NCI-H1436 (cell line): ENCODE measurements at regions not wholly inside any gene's neighbourhood (a gene's known extent, or its start where the extent isn't known, plus 50 kb on each side); places are given as distances from the start of the nearest gene placed in this dataset.

Source experiments
- DNase-seq: peaks from one replicate; lab custom pipeline; 2025; lab: John Stamatoyannopoulos, UW

- no peak for DNase-seq
These were observed 98.4 kb downstream of the ZFP36L2 start for GRCh38 chr2:43127941-43128558.

DNA sequence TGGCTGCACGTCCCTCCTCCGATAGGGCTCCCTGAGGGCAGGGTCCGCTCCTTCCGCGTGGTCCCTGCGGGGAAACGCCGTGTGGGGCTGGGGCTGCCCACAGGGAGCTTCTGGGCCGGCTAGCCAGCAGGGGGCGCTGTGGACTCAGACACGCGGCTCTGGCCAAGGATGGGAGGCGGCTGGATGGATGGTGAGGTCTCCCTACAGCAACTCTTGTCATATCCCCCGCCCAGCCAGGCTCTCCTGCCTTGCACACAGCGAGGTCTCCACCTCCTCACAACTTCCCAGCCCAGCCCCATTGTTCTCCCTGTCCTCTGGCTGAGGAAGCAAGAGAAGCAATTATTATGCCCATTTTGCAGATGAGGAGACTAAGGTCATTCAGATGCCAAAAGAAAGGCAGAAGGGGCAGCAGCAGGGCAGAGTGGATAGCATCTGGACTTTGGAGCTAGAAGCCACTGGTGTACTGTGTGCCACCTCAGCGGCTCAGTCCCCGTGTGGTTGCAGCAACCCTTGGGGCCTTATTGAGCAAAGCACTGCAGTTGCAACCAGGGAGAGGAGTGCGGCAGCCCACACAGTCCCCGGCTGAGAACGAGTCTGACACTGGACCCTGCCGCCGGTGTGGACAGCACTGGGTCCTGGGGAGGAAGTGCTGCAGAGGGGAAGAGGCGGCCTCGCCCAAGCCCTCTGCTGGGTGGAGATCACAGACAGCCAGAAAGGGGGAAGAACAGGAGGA lies 99.0 kb downstream of the ZFP36L2 start:
- peak; percentile 9 for DNase-seq

GRCh38 chr2:43126817-43127207 lies 99.6 kb downstream of the ZFP36L2 start:
- DNase-seq, result no peak

DNA sequence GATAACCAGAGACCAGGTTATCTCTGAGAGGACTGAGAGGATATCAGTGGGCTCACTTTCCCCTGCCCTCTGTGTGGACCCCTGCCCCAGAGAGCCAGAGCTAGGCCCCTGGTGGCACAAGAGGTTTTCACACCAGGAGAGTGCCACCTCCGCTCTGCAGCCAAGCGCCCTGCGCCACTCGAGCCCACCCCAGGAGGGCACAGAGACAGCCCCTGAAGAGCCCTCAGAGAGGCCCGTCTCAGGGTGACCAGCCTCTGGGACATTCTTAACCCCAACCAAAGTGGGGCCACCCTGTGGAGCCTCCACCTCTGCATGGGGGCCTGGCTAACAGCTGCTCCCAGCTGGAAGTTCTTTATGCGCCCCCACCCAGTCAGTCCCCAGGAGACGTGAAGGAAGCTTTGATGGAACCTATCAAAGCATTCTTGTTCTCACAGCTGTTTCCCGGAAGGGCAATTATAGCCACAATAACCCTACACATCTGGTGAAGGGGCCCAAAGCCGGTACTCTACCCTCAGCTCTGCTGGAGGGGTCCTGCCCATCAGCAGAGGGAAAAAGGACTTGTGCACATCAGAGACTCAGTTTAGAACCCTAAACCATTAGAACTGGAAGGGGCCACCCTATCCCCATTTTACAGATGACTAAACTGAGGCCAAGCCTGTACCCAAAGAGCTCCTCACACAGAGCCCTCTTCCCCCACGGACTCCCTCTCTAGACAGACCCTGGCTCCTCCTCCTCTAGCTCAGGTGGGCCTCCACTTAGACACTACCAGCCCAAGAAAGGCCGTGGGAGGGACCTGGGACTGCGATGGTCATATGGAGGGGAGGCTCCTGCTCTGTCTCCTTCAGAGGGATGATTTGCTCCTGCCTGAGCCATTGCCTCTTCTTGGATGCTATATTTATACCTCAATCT lies 101.1 kb downstream of the ZFP36L2 start:
- no peak for DNase-seq

DNA sequence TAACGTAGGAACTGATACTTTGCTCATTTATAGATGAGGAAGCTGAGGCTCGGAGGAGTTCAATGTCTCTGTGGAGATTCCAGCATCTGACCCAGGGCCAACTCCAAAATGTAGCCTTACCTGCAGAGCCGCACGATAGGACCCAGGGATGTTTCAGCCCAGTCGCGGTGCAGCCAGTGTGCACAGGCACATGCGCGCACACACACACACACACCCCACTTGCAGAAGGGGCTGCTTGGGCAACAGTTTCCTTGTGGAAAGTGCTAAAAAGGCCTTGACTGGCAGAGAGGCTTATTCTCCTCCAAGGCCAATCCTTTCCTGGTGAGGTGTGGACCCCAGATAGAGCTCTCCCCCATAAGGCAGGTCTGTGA lies 101.7 kb downstream of the ZFP36L2 start:
- no peak for DNase-seq

DNA sequence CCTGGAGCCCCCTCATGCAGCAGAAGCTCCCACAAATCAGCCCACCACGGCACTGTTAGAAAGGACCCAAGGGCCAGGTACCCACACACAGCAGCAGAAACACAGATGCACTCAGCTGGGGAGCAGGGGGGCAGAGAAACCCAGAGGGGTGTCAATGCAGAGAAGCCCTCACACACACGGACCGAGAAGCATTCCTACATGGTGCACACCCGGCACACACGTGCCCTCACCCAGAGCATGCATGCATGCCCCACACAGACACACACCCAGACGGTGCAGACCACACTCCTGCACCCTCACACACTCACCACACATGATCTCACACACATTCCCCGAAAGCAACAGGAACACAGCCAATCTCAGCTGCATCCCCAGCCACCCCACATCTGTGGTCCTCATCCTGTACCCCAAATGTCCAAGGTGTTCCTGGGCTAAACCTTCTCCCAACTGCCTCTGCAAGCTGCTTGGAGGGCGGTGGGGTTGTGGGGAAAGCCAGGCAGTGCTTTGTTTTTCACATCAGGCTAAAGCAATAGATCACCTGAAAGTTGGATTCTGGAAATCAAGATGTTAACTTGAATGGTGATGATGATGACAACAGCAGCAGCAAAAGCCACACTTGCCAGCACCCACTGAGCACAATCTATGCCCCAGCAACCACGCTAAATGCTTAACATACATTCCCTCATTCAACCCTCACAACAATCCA lies 102.3 kb downstream of the ZFP36L2 start:
- no peak for DNase-seq

GRCh38 chr2:43123486-43123885 lies 102.9 kb downstream of the ZFP36L2 start:
- DNase-seq, result no peak

GRCh38 chr2:43123028-43123427 lies 103.4 kb downstream of the ZFP36L2 start:
- DNase-seq, result no peak

GRCh38 chr2:43121580-43122314 lies 104.7 kb downstream of the ZFP36L2 start:
- no peak for DNase-seq

DNA sequence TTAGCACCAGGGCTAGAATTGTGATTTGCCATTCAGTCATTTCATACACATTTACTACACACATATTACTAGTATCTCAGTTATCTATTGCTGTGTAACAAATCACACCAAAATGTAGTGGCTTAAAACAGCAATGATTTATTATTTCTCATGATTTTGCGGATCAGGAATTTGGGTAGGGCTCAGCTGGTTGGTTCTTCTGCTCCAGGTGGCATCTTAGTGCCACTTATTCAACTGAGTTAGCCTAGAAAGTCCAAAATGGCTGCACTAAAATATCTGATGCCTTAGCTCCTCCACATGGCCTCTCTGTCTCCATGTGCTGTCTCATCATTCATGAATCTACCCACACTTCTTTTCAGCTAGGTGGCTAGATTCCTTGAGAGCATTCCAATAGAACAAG lies 107.1 kb downstream of the ZFP36L2 start:
- DNase-seq, result no peak

- no peak for DNase-seq
These were observed 108.8 kb downstream of the ZFP36L2 start for GRCh38 chr2:43117521-43118143.

DNA sequence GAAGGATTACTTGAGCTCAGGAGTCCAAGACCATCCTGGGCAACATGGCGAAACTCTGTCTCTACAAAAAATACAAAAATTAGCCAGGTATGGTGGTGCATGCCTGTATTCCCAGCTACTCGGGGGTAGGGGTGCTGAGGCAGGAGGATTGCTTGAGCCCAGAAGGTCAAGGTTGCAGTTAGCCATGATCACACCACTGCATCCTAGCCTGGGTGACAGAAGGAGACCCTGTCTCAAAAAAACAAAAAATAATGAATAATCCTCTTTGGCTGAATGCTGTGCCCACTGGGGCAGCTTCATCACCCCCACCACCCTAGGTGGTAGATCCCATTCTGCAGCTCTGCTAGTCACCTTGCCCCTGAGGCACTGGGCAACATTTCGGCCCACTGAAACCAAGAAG lies 109.4 kb downstream of the ZFP36L2 start:
- no peak for DNase-seq

- no peak for DNase-seq
These were observed 110.5 kb downstream of the ZFP36L2 start for GRCh38 chr2:43115881-43116280.

DNA sequence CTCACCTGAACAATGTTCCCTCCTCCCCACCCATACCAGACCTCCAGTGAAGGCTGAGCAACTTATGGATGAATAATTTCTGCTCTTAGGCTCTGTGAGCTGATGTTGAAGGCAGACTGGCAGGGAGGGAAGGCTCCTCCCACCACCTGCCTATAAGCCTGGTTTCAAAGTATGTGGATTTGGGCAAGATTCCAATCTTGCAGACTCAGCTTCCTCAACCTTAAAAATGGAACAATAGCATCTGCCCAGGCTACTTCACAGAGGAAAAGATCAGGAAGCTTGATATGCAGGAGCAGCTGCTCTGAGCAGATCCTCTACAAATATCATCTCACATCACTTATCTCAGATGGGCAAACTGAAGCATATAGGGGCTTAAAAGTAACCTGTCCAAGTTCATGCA lies 112.2 kb downstream of the ZFP36L2 start:
- DNase-seq, result no peak

DNA sequence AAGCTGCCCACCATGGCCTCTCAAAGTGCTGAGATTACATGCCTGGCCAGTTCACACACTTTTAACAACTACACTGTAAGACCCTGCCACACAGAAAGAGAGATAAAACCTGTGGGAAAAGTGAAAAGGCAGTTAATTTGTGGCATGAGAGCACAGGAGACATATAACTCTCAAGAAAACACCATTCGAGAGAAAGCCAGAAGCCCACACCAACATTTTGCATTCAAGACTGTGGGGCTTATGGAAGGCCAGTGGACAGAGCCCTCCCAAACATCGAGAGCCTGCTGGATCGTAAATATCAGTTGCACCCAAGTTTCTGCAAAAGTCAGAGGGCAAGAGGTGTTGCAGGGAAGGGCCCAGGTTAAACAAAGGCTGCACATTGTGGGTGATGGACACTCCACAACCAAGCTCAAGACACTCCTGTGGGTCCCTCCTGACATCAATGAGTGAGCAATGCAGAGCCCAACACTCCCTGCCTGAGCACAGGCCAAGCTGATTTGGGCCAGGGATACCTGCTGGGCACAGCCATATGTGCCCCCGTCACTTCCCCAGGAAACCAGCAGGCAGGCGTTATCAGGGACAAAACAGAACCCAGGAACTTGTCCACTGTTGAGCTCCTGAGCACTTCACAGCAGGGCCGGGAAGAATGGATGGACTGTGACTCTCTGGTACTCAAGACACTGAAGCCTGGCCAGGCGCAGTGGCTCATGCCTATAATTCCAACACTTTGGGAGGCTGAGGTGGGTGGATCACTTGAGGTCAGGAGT lies 114.4 kb downstream of the ZFP36L2 start:
- DNase-seq, result no peak

DNA sequence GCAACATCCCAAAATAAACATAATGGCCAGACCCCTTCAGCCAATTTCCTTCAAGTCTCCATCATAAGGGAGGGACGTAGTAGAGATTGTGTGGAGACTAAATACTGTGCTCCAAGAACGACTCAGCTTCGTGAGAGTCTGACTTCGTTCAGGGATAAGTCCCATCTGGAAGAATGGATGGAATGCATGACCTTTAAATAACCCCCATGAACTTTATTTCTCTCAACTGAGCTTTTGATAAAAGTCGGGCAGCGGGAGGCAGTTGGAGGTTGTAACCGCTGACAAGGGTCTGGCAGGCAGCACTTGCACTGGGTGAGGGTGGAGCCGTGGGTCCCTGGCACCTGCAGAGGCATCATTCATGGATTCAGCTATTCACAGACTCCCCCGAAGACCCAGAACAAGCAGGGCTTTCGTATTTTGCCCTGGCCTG lies 115.9 kb downstream of the ZFP36L2 start:
- no peak for DNase-seq

DNA sequence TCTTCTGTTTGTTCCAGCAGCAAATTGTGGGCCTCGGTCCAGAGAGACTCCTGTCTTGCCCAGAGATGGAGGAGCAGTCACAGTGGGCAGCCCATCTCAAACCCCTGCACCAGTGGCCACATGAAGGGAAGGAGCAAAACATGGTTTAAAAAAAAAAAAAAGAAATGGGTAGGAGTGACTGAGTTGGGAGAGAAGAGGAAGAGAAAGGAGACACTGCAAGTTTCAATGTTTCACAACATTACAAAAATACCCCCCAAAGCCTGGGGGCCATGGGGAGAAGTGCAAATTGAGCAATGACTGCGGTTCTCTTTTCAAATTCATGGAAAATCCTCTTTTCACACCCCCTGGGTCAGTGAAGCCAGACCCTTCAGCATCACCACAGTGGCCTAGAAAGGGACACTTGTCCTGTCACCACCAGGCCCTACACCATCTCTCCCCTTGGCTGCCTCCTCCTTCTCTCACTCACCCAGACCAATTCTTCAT lies 117.1 kb downstream of the ZFP36L2 start:
- no peak for DNase-seq

- DNase-seq, result no peak
These were observed 118.7 kb downstream of the ZFP36L2 start for GRCh38 chr2:43107679-43108078.

- DNase-seq, result no peak
These were observed 119.6 kb downstream of the ZFP36L2 start for GRCh38 chr2:43106559-43107527.
